Liver (tissue), 8 donors: ENCODE measurements at regions not wholly inside any gene's neighbourhood (a gene's known extent, or its start where the extent isn't known, plus 50 kb on each side); places are given as distances from the start of the nearest gene placed in this dataset.
A peak's percentile ranks its signal among the peaks of the same experiment; 100 is the strongest.

ENCODE experiments used
- DNase-seq: peaks from one replicate; pipeline ENCODE4 v3.0.0-alpha.2; 2017; ENCODE audit warnings: low spot score
- H3K27ac ChIP-seq, 2 donors: one replicate each; pipeline ENCODE4 v1.7.0; 2013; ENCODE audit warnings: inconsistent platforms in 2 of 2, low read length in 2 of 2, control low read depth in 1 of 2, low read depth in 1 of 2, mild to moderate bottlenecking in 1 of 2
- H3K27me3 ChIP-seq, 4 donors: one replicate each; pipeline versions ENCODE4 v1.6.1 to v1.7.0; 2013; ENCODE audit warnings: low read length in 3 of 4, inconsistent platforms in 1 of 4, mild to moderate bottlenecking in 1 of 4, moderate library complexity in 1 of 4; ENCODE audit not compliant: control insufficient read depth in 4 of 4, insufficient read depth in 4 of 4
- H3K36me3 ChIP-seq, 4 donors: one replicate each; pipeline versions ENCODE4 v1.6.1 to v1.7.0; 2013; ENCODE audit warnings: low read length in 3 of 4, mild to moderate bottlenecking in 3 of 4, low read depth in 1 of 4, moderate library complexity in 1 of 4; ENCODE audit not compliant: control insufficient read depth in 4 of 4, insufficient read depth in 3 of 4
- H3K4me1 ChIP-seq, 4 donors: one replicate each; pipeline versions ENCODE4 v1.6.1 to v1.7.0; 2013; ENCODE audit warnings: low read length in 3 of 4, mild to moderate bottlenecking in 3 of 4, moderate library complexity in 1 of 4; ENCODE audit not compliant: control insufficient read depth in 4 of 4, insufficient read depth in 4 of 4
- H3K4me3 ChIP-seq, 3 donors: one replicate each; pipeline versions ENCODE4 v1.6.1 to v1.7.0; 2013; ENCODE audit warnings: low read length in 3 of 3, control low read depth in 1 of 3, low read depth in 1 of 3, mild to moderate bottlenecking in 1 of 3
- H3K9ac ChIP-seq, 2 donors: one replicate each; pipeline ENCODE4 v1.7.0; 2013; ENCODE audit warnings: low read length in 2 of 2, mild to moderate bottlenecking in 2 of 2, moderate library complexity in 2 of 2, control low read depth in 1 of 2, low read depth in 1 of 2
- H3K9me3 ChIP-seq, 4 donors: one replicate each; pipeline versions ENCODE4 v1.6.1 to v1.7.0; 2013; ENCODE audit warnings: low read length in 3 of 4; ENCODE audit not compliant: control insufficient read depth in 4 of 4
- EGR1 ChIP-seq, 2 donors: IDR thresholded peaks; 2 replicates each; pipeline ENCODE4 v1.6.1; 2016 to 2018; ENCODE audit warnings: antibody characterized with exemption in 2 of 2, low read depth in 2 of 2
- FOXA1 ChIP-seq: IDR thresholded peaks from 2 replicates; pipeline ENCODE4 v1.6.1; 2016; ENCODE audit warnings: antibody characterized with exemption
- FOXA2 ChIP-seq: IDR thresholded peaks from 2 replicates; pipeline ENCODE4 v1.6.1; 2016; ENCODE audit warnings: antibody characterized with exemption
- GABPA ChIP-seq, 2 donors: IDR thresholded peaks in 1 of 2; conservative IDR thresholded peaks in 1 of 2; 2 replicates each; pipeline ENCODE4 v1.6.1; 2016; ENCODE audit warnings: antibody characterized with exemption in 2 of 2, mild to moderate bottlenecking in 1 of 2, moderate library complexity in 1 of 2
- HNF4A ChIP-seq, 2 donors: conservative IDR thresholded peaks; 2 replicates each; pipeline ENCODE4 v1.6.1; 2016; ENCODE audit warnings: antibody characterized with exemption in 2 of 2, mild to moderate bottlenecking in 2 of 2
- HNF4G ChIP-seq: IDR thresholded peaks from 2 replicates; pipeline ENCODE4 v1.6.1; 2016; ENCODE audit warnings: antibody characterized with exemption
- JUND ChIP-seq, 2 donors: IDR thresholded peaks; 2 replicates each; pipeline ENCODE4 v1.6.1; 2016; ENCODE audit warnings: antibody characterized with exemption in 2 of 2
- NR2F2 ChIP-seq: IDR thresholded peaks from 2 replicates; pipeline ENCODE4 v1.6.1; 2016; ENCODE audit warnings: antibody characterized with exemption
- RAD21 ChIP-seq, 2 donors: IDR thresholded peaks; 2 replicates each; pipeline ENCODE4 v1.6.1; 2016; ENCODE audit warnings: antibody characterized with exemption in 2 of 2, mild to moderate bottlenecking in 2 of 2
- RXRA ChIP-seq, 2 donors: IDR thresholded peaks; 2 replicates each; pipeline ENCODE4 v1.6.1; 2017 to 2018; ENCODE audit warnings: antibody characterized with exemption in 2 of 2, mild to moderate bottlenecking in 1 of 2
- SP1 ChIP-seq: IDR thresholded peaks from 2 replicates; pipeline ENCODE4 v1.6.1; 2018; ENCODE audit warnings: antibody characterized with exemption, mild to moderate bottlenecking
- TAF1 ChIP-seq: conservative IDR thresholded peaks from 2 replicates; pipeline ENCODE4 v1.6.1; 2016; ENCODE audit warnings: antibody characterized with exemption, mild to moderate bottlenecking
- YY1 ChIP-seq: IDR thresholded peaks from 2 replicates; pipeline ENCODE4 v1.6.1; 2016; ENCODE audit warnings: antibody characterized with exemption, mild to moderate bottlenecking
- WGBS: extraction: QIAGEN DNeasy Blood & Tissue Kit; methylation state at CpG from one replicate; pipeline ENCODE4 v1.1.7; 2013; 5-methylcytosine and 5-hydroxymethylcytosine counted together
- TF ChIP-seq, protein P1 (sequence below): fragments of 150-350 bp; IDR thresholded peaks from 2 replicates; pipeline ENCODE4 v1.5.1; 2017; ENCODE audit warnings: improper control_type of control experiment, low read depth, low read length; ENCODE audit not compliant: missing input control
- TF ChIP-seq, protein P2 (sequence below): IDR thresholded peaks from 2 replicates; pipeline ENCODE4 v1.6.1; 2016; ENCODE audit warnings: antibody characterized with exemption
- TF ChIP-seq, protein P3 (sequence below): IDR thresholded peaks from 2 replicates; pipeline ENCODE4 v1.6.1; 2016; ENCODE audit warnings: antibody characterized with exemption, mild to moderate bottlenecking
- TF ChIP-seq, protein P4 (sequence below): IDR thresholded peaks from 2 replicates; pipeline ENCODE4 v1.6.1; 2016; ENCODE audit warnings: antibody characterized with exemption
- TF ChIP-seq, protein P5 (sequence below): IDR thresholded peaks from 2 replicates; pipeline ENCODE4 v1.6.1; 2016; ENCODE audit warnings: antibody characterized with exemption
- donor health status: healthy.
- donor health status: healthy.
- donor health status: healthy.
- donor health status: healthy.
- donor health status: healthy.

DNA sequence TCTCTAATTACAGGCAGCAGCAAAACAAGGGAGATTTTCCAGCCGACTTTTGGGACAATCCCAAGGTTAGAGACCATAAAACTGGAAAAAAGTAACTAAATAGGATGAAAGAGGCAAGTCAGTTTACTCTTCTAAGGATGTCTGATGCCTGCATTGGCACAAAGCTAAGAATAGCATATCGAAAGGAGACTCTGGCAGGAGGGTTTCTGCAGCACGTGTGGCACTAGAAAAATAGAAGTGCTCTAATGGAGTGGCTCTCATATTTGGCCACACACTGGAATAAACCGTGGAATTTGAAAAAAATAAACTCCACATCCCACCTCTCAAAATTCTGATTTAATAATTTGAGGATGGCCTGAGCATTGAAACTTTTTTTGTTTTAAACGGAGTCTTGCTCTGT is 77.2 kb upstream of the ARSJ start:
- TF ChIP-seq SP1 = no peak
- whole genome bisulfite sequencing = 86% methylated on average over 5 of the region's 5 CpGs
- H3K27me3 ChIP-seq = peaks cover 0 to 3% (median 0%) of the 10 kb centered on the region in 4 donors
- H3K4me1 ChIP-seq = peaks cover 0 to 3% (median 1%) of the 10 kb centered on the region in 4 donors
- H3K27ac ChIP-seq = no peak overlapping the region
- no peak overlapping the region for H3K9ac ChIP-seq
- H3K36me3 ChIP-seq = no peaks in the 10 kb centered on the region
- no peaks in the 10 kb centered on the region for H3K9me3 ChIP-seq
- no peak for DNase-seq
- no peak overlapping the region for H3K4me3 ChIP-seq

DNA sequence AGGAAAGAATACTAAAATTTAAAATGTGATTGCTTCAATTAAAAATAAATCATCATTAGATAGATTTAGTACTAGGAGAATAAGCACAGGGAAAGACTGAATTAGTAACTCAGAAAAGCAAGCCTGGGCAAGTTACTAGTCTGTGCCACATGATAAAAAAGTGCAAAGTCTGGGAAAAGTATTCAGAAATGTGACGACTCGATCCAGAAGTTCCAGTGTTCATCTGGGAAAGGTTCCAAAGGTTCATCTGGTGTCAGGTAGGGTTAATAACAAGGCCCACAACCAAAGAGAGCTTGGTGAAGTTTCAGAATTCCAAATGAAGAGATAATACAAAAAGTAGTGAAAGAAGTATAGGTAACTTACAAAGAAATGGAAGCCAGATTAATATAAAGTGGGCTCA is 78.3 kb upstream of the ARSJ start:
- no peaks in the 10 kb centered on the region for H3K36me3 ChIP-seq
- no peak overlapping the region for H3K4me3 ChIP-seq
- 30% methylated on average over 2 of the region's 2 CpGs for WGBS
- no peaks in the 10 kb centered on the region for H3K9me3 ChIP-seq
- H3K9ac ChIP-seq = no peak overlapping the region
- no peaks in the 10 kb centered on the region for H3K27me3 ChIP-seq
- no peak overlapping the region for H3K27ac ChIP-seq
- TF ChIP-seq JUND (IDR thresholded peaks at IDR 0.05) = peak in 1 of 2 donors; percentile 30
- TF ChIP-seq EGR1 (IDR thresholded peaks at IDR 0.05; ENCODE audit: low read depth in 2 of 2) = no peak
- no peak for TF ChIP-seq GABPA (IDR thresholded peaks at IDR 0.05 in 1 of 2, conservative IDR thresholded peaks at IDR 0.05 in 1 of 2)
- TF ChIP-seq HNF4G = no peak
- TF ChIP-seq HNF4A (conservative IDR thresholded peaks at IDR 0.05) = peak; percentile 72 to 85
- TF ChIP-seq YY1 = no peak
- peak; percentile 38 for TF ChIP-seq SP1
- no peak for TF ChIP-seq FOXA2
- TF ChIP-seq, protein P1, sequence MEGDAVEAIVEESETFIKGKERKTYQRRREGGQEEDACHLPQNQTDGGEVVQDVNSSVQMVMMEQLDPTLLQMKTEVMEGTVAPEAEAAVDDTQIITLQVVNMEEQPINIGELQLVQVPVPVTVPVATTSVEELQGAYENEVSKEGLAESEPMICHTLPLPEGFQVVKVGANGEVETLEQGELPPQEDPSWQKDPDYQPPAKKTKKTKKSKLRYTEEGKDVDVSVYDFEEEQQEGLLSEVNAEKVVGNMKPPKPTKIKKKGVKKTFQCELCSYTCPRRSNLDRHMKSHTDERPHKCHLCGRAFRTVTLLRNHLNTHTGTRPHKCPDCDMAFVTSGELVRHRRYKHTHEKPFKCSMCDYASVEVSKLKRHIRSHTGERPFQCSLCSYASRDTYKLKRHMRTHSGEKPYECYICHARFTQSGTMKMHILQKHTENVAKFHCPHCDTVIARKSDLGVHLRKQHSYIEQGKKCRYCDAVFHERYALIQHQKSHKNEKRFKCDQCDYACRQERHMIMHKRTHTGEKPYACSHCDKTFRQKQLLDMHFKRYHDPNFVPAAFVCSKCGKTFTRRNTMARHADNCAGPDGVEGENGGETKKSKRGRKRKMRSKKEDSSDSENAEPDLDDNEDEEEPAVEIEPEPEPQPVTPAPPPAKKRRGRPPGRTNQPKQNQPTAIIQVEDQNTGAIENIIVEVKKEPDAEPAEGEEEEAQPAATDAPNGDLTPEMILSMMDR = no peak
- peak; percentile 23 to 64 for TF ChIP-seq RXRA (IDR thresholded peaks at IDR 0.05)
- TF ChIP-seq, protein P2, sequence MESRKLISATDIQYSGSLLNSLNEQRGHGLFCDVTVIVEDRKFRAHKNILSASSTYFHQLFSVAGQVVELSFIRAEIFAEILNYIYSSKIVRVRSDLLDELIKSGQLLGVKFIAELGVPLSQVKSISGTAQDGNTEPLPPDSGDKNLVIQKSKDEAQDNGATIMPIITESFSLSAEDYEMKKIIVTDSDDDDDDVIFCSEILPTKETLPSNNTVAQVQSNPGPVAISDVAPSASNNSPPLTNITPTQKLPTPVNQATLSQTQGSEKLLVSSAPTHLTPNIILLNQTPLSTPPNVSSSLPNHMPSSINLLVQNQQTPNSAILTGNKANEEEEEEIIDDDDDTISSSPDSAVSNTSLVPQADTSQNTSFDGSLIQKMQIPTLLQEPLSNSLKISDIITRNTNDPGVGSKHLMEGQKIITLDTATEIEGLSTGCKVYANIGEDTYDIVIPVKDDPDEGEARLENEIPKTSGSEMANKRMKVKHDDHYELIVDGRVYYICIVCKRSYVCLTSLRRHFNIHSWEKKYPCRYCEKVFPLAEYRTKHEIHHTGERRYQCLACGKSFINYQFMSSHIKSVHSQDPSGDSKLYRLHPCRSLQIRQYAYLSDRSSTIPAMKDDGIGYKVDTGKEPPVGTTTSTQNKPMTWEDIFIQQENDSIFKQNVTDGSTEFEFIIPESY = peak; percentile 28
- TF ChIP-seq, protein P3, sequence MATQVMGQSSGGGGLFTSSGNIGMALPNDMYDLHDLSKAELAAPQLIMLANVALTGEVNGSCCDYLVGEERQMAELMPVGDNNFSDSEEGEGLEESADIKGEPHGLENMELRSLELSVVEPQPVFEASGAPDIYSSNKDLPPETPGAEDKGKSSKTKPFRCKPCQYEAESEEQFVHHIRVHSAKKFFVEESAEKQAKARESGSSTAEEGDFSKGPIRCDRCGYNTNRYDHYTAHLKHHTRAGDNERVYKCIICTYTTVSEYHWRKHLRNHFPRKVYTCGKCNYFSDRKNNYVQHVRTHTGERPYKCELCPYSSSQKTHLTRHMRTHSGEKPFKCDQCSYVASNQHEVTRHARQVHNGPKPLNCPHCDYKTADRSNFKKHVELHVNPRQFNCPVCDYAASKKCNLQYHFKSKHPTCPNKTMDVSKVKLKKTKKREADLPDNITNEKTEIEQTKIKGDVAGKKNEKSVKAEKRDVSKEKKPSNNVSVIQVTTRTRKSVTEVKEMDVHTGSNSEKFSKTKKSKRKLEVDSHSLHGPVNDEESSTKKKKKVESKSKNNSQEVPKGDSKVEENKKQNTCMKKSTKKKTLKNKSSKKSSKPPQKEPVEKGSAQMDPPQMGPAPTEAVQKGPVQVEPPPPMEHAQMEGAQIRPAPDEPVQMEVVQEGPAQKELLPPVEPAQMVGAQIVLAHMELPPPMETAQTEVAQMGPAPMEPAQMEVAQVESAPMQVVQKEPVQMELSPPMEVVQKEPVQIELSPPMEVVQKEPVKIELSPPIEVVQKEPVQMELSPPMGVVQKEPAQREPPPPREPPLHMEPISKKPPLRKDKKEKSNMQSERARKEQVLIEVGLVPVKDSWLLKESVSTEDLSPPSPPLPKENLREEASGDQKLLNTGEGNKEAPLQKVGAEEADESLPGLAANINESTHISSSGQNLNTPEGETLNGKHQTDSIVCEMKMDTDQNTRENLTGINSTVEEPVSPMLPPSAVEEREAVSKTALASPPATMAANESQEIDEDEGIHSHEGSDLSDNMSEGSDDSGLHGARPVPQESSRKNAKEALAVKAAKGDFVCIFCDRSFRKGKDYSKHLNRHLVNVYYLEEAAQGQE = peak; percentile 34
- no peak for TF ChIP-seq FOXA1
- TF ChIP-seq, protein P4, sequence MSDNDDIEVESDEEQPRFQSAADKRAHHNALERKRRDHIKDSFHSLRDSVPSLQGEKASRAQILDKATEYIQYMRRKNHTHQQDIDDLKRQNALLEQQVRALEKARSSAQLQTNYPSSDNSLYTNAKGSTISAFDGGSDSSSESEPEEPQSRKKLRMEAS = peak; percentile 26
- TF ChIP-seq NR2F2 = no peak
- TF ChIP-seq TAF1 = no peak
- TF ChIP-seq, protein P5, sequence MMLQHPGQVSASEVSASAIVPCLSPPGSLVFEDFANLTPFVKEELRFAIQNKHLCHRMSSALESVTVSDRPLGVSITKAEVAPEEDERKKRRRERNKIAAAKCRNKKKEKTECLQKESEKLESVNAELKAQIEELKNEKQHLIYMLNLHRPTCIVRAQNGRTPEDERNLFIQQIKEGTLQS = no peak
- TF ChIP-seq RAD21 (IDR thresholded peaks at IDR 0.05) = peak in 1 of 2 donors; percentile 30
- peaks cover 0 to 3% (median 1%) of the 10 kb centered on the region in 4 donors for H3K4me1 ChIP-seq
- no peak for DNase-seq
